Lower lobe of right lung (tissue), 2 donors: ENCODE measurements at regions not wholly inside any gene's neighbourhood (a gene's known extent, or its start where the extent isn't known, plus 50 kb on each side); places are given as distances from the start of the nearest gene placed in this dataset.

Source experiments
- ATAC-seq, 2 donors: fragments of 200-7000 bp; cut with Tn5 transposase; one replicate each; pipeline ENCODE4 v1.9.1; 2020 to 2022; ENCODE audit warnings: mild to moderate bottlenecking in 2 of 2, moderate library complexity in 2 of 2
- DNase-seq: peaks from one replicate; pipeline ENCODE4 v3.0.0-alpha.2; 2020
- H3K27ac ChIP-seq: fragments of 200-600 bp; one replicate; pipeline ENCODE4 v1.8.0; 2022
- H3K27me3 ChIP-seq: fragments of 200-600 bp; one replicate; pipeline ENCODE4 v1.8.0; 2022; ENCODE audit warnings: low read depth
- H3K36me3 ChIP-seq: fragments of 200-600 bp; one replicate; pipeline ENCODE4 v1.8.0; 2022; ENCODE audit warnings: mild to moderate bottlenecking
- H3K4me1 ChIP-seq: fragments of 200-600 bp; one replicate; pipeline ENCODE4 v1.8.0; 2022
- H3K4me3 ChIP-seq: fragments of 200-600 bp; one replicate; pipeline ENCODE4 v1.8.0; 2022; ENCODE audit warnings: mild to moderate bottlenecking
- H3K9me3 ChIP-seq: fragments of 200-600 bp; one replicate; pipeline ENCODE4 v1.8.0; 2022
- intact Hi-C: fragments of 100-400 bp; cut with DNase I; formaldehyde crosslinking; loops from one replicate; pipeline ENCODE4 v1.11.0; 2022
- TF ChIP-seq, protein P1 (sequence below): fragments of 200-600 bp; IDR thresholded peaks from one replicate; pipeline ENCODE4 v1.8.0; 2022; ENCODE audit warnings: antibody characterized with exemption, mild to moderate bottlenecking
- donor health status: DM: no; HTN: yes; CAD: no; lungs with severe emphysema.

GRCh38 chr12:63079791-63080502, 71.1 kb downstream of the AVPR1A start:
- no peak for DNase-seq

DNA sequence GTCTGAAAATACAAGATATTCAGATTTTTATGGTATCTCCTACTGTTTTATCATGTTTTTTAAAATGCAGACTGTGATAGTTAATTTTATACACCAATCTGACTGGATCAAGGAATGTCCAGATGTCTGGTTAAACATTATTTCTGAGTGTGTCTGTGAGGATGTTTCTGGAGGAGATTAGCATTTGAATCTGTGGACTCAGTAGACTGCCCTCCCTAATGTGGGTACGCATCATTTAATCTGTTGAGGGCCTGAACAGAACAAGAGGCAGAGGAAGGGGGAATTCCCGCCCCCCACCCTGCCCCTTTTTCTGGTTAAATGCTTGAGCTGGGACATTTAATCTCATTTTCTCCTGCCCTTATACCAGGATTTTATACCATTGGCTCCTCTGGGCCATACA, 72.1 kb downstream of the AVPR1A start:
- TF ChIP-seq, protein P1, sequence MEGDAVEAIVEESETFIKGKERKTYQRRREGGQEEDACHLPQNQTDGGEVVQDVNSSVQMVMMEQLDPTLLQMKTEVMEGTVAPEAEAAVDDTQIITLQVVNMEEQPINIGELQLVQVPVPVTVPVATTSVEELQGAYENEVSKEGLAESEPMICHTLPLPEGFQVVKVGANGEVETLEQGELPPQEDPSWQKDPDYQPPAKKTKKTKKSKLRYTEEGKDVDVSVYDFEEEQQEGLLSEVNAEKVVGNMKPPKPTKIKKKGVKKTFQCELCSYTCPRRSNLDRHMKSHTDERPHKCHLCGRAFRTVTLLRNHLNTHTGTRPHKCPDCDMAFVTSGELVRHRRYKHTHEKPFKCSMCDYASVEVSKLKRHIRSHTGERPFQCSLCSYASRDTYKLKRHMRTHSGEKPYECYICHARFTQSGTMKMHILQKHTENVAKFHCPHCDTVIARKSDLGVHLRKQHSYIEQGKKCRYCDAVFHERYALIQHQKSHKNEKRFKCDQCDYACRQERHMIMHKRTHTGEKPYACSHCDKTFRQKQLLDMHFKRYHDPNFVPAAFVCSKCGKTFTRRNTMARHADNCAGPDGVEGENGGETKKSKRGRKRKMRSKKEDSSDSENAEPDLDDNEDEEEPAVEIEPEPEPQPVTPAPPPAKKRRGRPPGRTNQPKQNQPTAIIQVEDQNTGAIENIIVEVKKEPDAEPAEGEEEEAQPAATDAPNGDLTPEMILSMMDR = no peak
- Histone ChIP-seq H3K4me3 (no peak overlapping the region), H3K27ac (no peak overlapping the region), H3K27me3 (no peaks in the 10 kb centered on the region), H3K9me3 (no peaks in the 10 kb centered on the region), H3K4me1 (no peaks in the 10 kb centered on the region), H3K36me3 (no peaks in the 10 kb centered on the region)
- ATAC-seq (no peak), DNase-seq (no peak)
- intact Hi-C loops = no loop called here

More at GRCh38 chr12:63079791-63080502, 71.1 kb downstream of the AVPR1A start:
- Histone ChIP-seq H3K36me3 (no peaks in the 10 kb centered on the region), H3K4me3 (no peak overlapping the region), H3K9me3 (no peaks in the 10 kb centered on the region), H3K4me1 (no peaks in the 10 kb centered on the region), H3K27ac (no peak overlapping the region), H3K27me3 (no peaks in the 10 kb centered on the region)
- intact Hi-C loops = no loop called here
- TF ChIP-seq, protein P1 = no peak
- no peak for ATAC-seq

GRCh38 chr12:63075376-63076060, 75.5 kb downstream of the AVPR1A start:
- DNase-seq = no peak
- no peaks in the 10 kb centered on the region for H3K9me3 ChIP-seq
- H3K4me3 ChIP-seq = no peak overlapping the region
- no peak for ATAC-seq
- no peaks in the 10 kb centered on the region for H3K27me3 ChIP-seq
- H3K36me3 ChIP-seq = no peaks in the 10 kb centered on the region
- H3K4me1 ChIP-seq = no peaks in the 10 kb centered on the region
- H3K27ac ChIP-seq = no peak overlapping the region
- TF ChIP-seq, protein P1 = no peak
- intact Hi-C loops = no loop called here

GRCh38 chr12:63070709-63071108, 80.3 kb downstream of the AVPR1A start:
- H3K27me3 ChIP-seq = no peaks in the 10 kb centered on the region
- no peak overlapping the region for H3K27ac ChIP-seq
- no peaks in the 10 kb centered on the region for H3K36me3 ChIP-seq
- H3K4me1 ChIP-seq = no peaks in the 10 kb centered on the region
- DNase-seq (no peak), ATAC-seq (no peak)
- no peak overlapping the region for H3K4me3 ChIP-seq
- H3K9me3 ChIP-seq = no peaks in the 10 kb centered on the region
- TF ChIP-seq, protein P1 = no peak
- intact Hi-C loops = no loop called here

GRCh38 chr12:63069860-63070617, 81.0 kb downstream of the AVPR1A start:
- ATAC-seq (no peak), DNase-seq (no peak)
- Histone ChIP-seq H3K4me3 (no peak overlapping the region), H3K27me3 (no peaks in the 10 kb centered on the region), H3K9me3 (no peaks in the 10 kb centered on the region), H3K27ac (no peak overlapping the region), H3K36me3 (no peaks in the 10 kb centered on the region), H3K4me1 (no peaks in the 10 kb centered on the region)
- TF ChIP-seq, protein P1 = no peak
- intact Hi-C loops = no loop called here
